AG04450 (cell line): ENCODE measurements at regions not wholly inside any gene's neighbourhood (a gene's known extent, or its start where the extent isn't known, plus 50 kb on each side); places are given as distances from the start of the nearest gene placed in this dataset.

Source experiments
- CTCF ChIA-PET: fragments of 300-600, 350-600 bp; formaldehyde crosslinking; extraction: SDS; loops from one replicate; lab custom pipeline; 2022; ENCODE audit warnings: antibody characterized with exemption, inconsistent platforms; lab: Charles Lee
- POLR2A ChIA-PET: fragments of 350-600 bp; formaldehyde crosslinking; extraction: SDS; loops from one replicate; lab custom pipeline; 2021; ENCODE audit warnings: antibody characterized with exemption, inconsistent platforms; lab: Yijun Ruan, JAX
- DNase-seq: peaks from one replicate; pipeline ENCODE4 v3.0.0-alpha.2; 2011; ENCODE audit warnings: low read depth, low spot score
- H3K27ac ChIP-seq: one replicate; pipeline ENCODE4 v1.5.1; 2012; ENCODE audit warnings: low read depth, low read length, control low read depth
- H3K27me3 ChIP-seq: one replicate; pipeline ENCODE4 v1.6.0; 2012; ENCODE audit warnings: low read length; ENCODE audit not compliant: control insufficient read depth, insufficient read depth
- H3K4me3 ChIP-seq: 2 replicates; pipeline ENCODE4 v1.5.1; 2011; ENCODE audit warnings: mild to moderate bottlenecking, low read depth, low read length, control low read depth
- H3K9me3 ChIP-seq: 2 replicates; pipeline ENCODE4 v1.5.1; 2012; ENCODE audit warnings: low read length; ENCODE audit not compliant: control insufficient read depth, insufficient read depth
- CTCF ChIP-seq: IDR thresholded peaks from 2 replicates; pipeline ENCODE4 v1.5.1; 2011; ENCODE audit warnings: low read depth, low read length, control low read depth, inconsistent platforms

DNA sequence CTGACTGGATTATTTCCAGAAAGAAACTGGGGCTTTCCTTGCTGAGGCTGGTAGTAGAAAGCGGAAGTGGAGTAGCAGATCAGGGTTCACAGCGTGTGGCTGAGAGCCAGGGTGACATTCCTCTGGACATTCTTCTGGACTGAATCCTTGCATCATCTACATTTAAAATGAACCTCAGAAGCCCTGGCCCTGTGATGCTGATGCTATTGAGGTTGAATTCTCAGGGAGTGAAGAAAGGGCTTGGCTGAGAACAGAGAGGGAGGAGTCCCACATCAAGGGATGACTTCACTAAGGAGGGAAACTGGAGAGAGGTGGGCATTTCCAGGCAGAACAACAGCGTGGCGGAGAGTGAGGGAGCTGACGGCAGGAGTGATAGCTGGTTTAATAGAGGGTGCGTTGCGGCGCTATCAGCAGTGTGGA, 102.3 kb upstream of the LMO4 start:
- CTCF ChIA-PET, result interaction anchor here (1.4 kb wide), 1 partner anchor 100 kb away, joined by 6 read pairs; no protein-coding TSS in a partner anchor

DNA sequence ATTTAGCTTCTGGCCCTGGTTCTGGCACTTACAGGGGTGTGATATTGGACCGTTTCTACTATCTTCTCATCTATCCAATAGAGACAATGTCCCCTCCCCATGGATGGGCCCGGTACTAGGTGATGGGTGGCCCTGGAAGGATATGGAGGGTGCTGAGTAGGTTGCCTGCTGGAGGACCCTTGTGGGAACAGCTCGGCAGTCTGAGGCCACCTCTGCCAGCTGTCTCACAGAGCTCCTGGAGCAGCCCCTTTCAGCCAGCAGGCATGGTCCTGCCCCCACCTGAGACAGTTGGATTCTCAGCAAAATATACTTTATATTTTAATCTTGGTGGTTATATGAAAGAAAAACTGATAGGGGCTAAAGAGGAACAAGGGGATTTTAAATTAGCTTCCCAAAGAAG, 101.0 kb upstream of the LMO4 start:
- Histone ChIP-seq H3K4me3 (no peak overlapping the region), H3K9me3 (no peaks in the 10 kb centered on the region), H3K27me3 (no peaks in the 10 kb centered on the region), H3K27ac (no peak overlapping the region)
- ChIA-PET POLR2A (no interaction called here), CTCF (no interaction called here)
- no peak for DNase-seq
- no peak for TF ChIP-seq CTCF

More for the DNA sequence above, 102.3 kb upstream of the LMO4 start:
- TF ChIP-seq CTCF, result no peak
- peak overlapping the region; percentile 90 for H3K27ac ChIP-seq
- no peaks in the 10 kb centered on the region for H3K9me3 ChIP-seq
- POLR2A ChIA-PET, result no interaction called here
- no peaks in the 10 kb centered on the region for H3K27me3 ChIP-seq
- no peak overlapping the region; the same call in 1 of the 2 replicates for H3K4me3 ChIP-seq
- DNase-seq, result peak; percentile 96

GRCh38 chr1:87230501-87230900, 98.2 kb upstream of the LMO4 start:
- Histone ChIP-seq H3K27ac (no peak overlapping the region), H3K4me3 (no peak overlapping the region), H3K27me3 (no peaks in the 10 kb centered on the region), H3K9me3 (no peaks in the 10 kb centered on the region)
- ChIA-PET POLR2A (interaction anchor here (0.6 kb wide), 2 partner anchors 9 to 115 kb away, joined by 3 to 4 read pairs; no protein-coding TSS in a partner anchor), CTCF (interaction anchor here (1.4 kb wide), 1 partner anchor 42 kb away, joined by 3 read pairs; no protein-coding TSS in a partner anchor)
- TF ChIP-seq CTCF, result no peak
- DNase-seq, result no peak

DNA sequence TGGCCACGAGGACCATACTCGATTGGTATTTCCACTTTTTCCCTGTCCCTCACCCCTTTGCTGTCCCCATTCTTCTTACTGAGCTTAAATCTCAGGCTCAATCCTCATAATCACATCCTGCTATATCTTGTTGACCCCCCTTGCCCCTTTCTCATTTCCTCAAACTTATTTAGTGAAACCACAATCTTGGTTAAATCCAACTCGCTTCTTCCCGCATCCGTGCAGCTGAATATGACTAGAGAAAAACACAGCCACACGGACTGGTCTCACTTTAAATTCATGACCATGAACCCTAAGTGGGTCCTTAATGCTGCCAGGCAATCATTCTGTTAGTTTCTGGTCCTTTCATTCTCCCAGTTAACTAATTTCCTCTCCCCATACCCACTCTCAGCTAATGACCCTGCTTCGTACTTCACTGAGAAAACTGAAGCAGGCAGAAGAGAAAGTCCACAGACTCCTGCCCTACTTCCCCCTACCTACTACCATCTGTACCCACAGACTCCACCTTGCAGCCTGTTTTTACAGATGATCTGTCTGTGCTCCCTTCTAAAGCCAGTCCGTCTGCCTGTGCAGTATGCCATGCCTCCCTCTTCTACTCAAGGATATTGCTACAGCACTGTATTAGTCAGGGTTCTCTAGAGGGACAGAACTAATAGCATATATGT, 96.8 kb upstream of the LMO4 start:
- Histone ChIP-seq H3K9me3 (no peaks in the 10 kb centered on the region), H3K27me3 (no peaks in the 10 kb centered on the region), H3K4me3 (no peak overlapping the region), H3K27ac (no peak overlapping the region)
- ChIA-PET CTCF (interaction anchor here (1.4 kb wide), 1 partner anchor 43 kb away, joined by 3 read pairs; no protein-coding TSS in a partner anchor), POLR2A (no interaction called here)
- DNase-seq, result no peak
- no peak for TF ChIP-seq CTCF

DNA sequence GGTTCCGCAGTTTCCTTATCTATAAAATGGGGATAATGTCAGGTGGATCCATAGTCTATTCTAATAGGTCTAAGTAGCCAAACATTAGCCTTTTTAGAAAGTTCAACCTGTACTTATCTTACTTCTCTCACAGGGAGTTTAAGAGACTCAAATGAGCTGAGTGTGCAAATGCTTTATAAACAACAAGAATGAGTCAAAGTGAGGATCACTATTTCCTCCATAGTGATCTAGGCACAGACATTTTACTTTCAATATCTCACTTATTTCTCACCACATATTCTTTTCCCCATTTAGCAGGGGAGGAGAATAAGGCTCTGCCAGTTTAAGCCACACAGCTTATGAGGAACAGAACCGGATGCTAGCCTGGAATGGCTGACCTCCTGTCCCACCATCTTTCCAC, 92.1 kb upstream of the LMO4 start:
- POLR2A ChIA-PET, result no interaction called here
- DNase-seq, result no peak
- H3K9me3 ChIP-seq, result no peaks in the 10 kb centered on the region
- CTCF ChIA-PET, result no interaction called here
- no peaks in the 10 kb centered on the region for H3K27me3 ChIP-seq
- H3K4me3 ChIP-seq, result no peak overlapping the region
- TF ChIP-seq CTCF, result no peak
- peak overlapping the region; percentile 24 for H3K27ac ChIP-seq
